Sigmoid colon (tissue), 4 donors: ENCODE measurements at regions not wholly inside any gene's neighbourhood (a gene's known extent, or its start where the extent isn't known, plus 50 kb on each side); places are given as distances from the start of the nearest gene placed in this dataset.

ENCODE experiments used
- CTCF ChIP-seq, 4 experiments: fragments of 450-650 bp in 3 of 4; fragments of 200-600 bp in 1 of 4; IDR thresholded peaks; one replicate each; pipeline ENCODE4 v1.5.1; 2016 to 2019; ENCODE audit warnings: antibody characterized with exemption in 4 of 4, mild to moderate bottlenecking in 3 of 4, moderate library complexity in 2 of 4
- EP300 ChIP-seq, 4 donors: sonication (generic); formaldehyde crosslinking; IDR thresholded peaks; one replicate each; pipeline ENCODE4 v1.6.1; 2017; ENCODE audit warnings: antibody characterized with exemption in 4 of 4
- POLR2A ChIP-seq, 2 donors: fragments of 450-650 bp; IDR thresholded peaks; one replicate each; pipeline ENCODE4 v1.6.1; 2016; ENCODE audit warnings: antibody characterized with exemption in 2 of 2, mild to moderate bottlenecking in 2 of 2, moderate library complexity in 2 of 2
- POLR2AphosphoS5 ChIP-seq, 4 donors: sonication (generic); formaldehyde crosslinking; IDR thresholded peaks; one replicate each; pipeline ENCODE4 v1.6.1; 2017; ENCODE audit warnings: antibody characterized with exemption in 4 of 4

GRCh38 chr1:22203335-22203734 lies 60.4 kb upstream of the WNT4 start:
- TF ChIP-seq POLR2AphosphoS5 (IDR thresholded peaks at IDR 0.05) (no peak), EP300 (IDR thresholded peaks at IDR 0.05) (no peak), CTCF (IDR thresholded peaks at IDR 0.05) (no peak), POLR2A (IDR thresholded peaks at IDR 0.05) (no peak)
